Tibial nerve (tissue), 4 donors: ENCODE measurements at regions not wholly inside any gene's neighbourhood (a gene's known extent, or its start where the extent isn't known, plus 50 kb on each side); places are given as distances from the start of the nearest gene placed in this dataset.

ENCODE experiments used
- CTCF ChIP-seq, 5 experiments: fragments of 200-600 bp in 3 of 5; fragments of 450-650 bp in 2 of 5; sonication (generic) in 3 of 5; IDR thresholded peaks; one replicate each; pipeline ENCODE4 v1.5.1; 2016 to 2019; ENCODE audit warnings: antibody characterized with exemption in 5 of 5, mild to moderate bottlenecking in 3 of 5, moderate library complexity in 2 of 5
- EP300 ChIP-seq, 2 donors: sonication (generic); formaldehyde crosslinking; IDR thresholded peaks; one replicate each; pipeline ENCODE4 v1.6.1; 2017; ENCODE audit warnings: antibody characterized with exemption in 2 of 2, mild to moderate bottlenecking in 1 of 2
- POLR2A ChIP-seq, 2 donors: fragments of 450-650 bp; IDR thresholded peaks; one replicate each; pipeline ENCODE4 v1.6.1; 2017; ENCODE audit warnings: antibody characterized with exemption in 2 of 2, mild to moderate bottlenecking in 2 of 2, moderate library complexity in 2 of 2

DNA sequence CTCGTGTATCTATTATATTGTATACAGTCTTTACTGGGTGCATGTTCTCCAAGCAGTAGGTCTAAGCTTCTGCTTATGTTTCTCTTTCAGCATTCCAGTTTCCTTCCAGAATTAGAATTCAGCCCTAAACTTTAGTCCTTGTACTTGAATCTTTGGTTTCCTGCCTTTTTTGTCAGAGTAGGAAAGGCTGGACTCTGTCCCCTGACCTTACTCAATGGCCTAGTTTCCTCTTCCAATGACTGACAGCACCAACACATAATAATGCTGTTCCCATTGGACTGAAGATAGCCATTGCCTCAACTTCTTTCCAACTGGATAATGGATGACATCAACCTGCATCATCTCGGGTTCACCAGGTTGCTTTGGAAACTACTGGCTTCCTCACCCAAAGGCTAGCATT lies 217.0 kb downstream of the FIGN start:
- no peak for TF ChIP-seq CTCF (IDR thresholded peaks at IDR 0.05)
- TF ChIP-seq POLR2A (IDR thresholded peaks at IDR 0.05), result no peak
- TF ChIP-seq EP300 (IDR thresholded peaks at IDR 0.05), result no peak
